PC-3 (cell line): ENCODE measurements at regions not wholly inside any gene's neighbourhood (a gene's known extent, or its start where the extent isn't known, plus 50 kb on each side); places are given as distances from the start of the nearest gene placed in this dataset.

ENCODE experiments used
- ATAC-seq: fragments of 200-7000 bp; cut with Tn5 transposase; 2 replicates; pipeline ENCODE4 v1.9.1; 2020; ENCODE audit warnings: mild to moderate bottlenecking, moderate library complexity
- BruUV-seq: library from RNA; stranded (reverse); fragments of 400-500 nt; replicated peaks from 2 replicates; lab custom pipeline; 2021; lab: Mats Ljungman, UMichigan
- CTCF ChIA-PET: fragments of 300-600 bp; sonication (Branson Sonifier 250); formaldehyde crosslinking; loops from one replicate; lab custom pipeline; 2022; ENCODE audit warnings: antibody characterized with exemption; lab: Charles Lee
- POLR2A ChIA-PET: fragments of 300-600 bp; sonication (Branson Sonifier 250); formaldehyde crosslinking; loops from one replicate; lab custom pipeline; 2022; ENCODE audit warnings: antibody characterized with exemption; ENCODE audit not compliant: unreplicated experiment; lab: Charles Lee
- DNase-seq: peaks from one replicate; pipeline ENCODE4 v3.0.0-alpha.2; 2015
- H2AFZ ChIP-seq: fragments of 300-600 bp; sonication (generic); 2 replicates; pipeline ENCODE4 v1.6.0; 2016; ENCODE audit warnings: antibody characterized with exemption, low read length
- H3F3A ChIP-seq: fragments of 300-600 bp; sonication (generic); one replicate; pipeline ENCODE4 v1.6.0; 2017; ENCODE audit warnings: antibody characterized with exemption, low read length, control low read depth, mild to moderate bottlenecking; ENCODE audit not compliant: unreplicated experiment
- H3K27ac ChIP-seq: fragments of 300-600 bp; sonication (generic); 2 replicates; pipeline ENCODE4 v1.5.1; 2016; ENCODE audit warnings: mild to moderate bottlenecking, low read length
- H3K27me3 ChIP-seq: fragments of 300-600 bp; sonication (generic); 2 replicates; pipeline ENCODE4 v1.6.1; 2016; ENCODE audit warnings: low read length, mixed read lengths
- H3K36me3 ChIP-seq: fragments of 300-600 bp; sonication (generic); 2 replicates; pipeline ENCODE4 v1.6.1; 2016; ENCODE audit warnings: low read depth, mixed run types, low read length, mixed read lengths
- H3K4me1 ChIP-seq: fragments of 300-600 bp; sonication (generic); 2 replicates; pipeline ENCODE4 v1.5.1; 2016; ENCODE audit warnings: low read length; ENCODE audit not compliant: insufficient read depth
- H3K4me2 ChIP-seq: fragments of 300-600 bp; sonication (generic); 2 replicates; pipeline ENCODE4 v1.6.0; 2016; ENCODE audit warnings: low read length
- H3K4me3 ChIP-seq: fragments of 300-600 bp; sonication (generic); 2 replicates; pipeline ENCODE4 v1.5.1; 2016; ENCODE audit warnings: mild to moderate bottlenecking, low read length, mixed read lengths
- H3K79me2 ChIP-seq: fragments of 300-600 bp; sonication (generic); 2 replicates; pipeline ENCODE4 v1.6.1; 2017; ENCODE audit warnings: low read length, mixed read lengths
- H3K9ac ChIP-seq: fragments of 300-600 bp; sonication (generic); 2 replicates; pipeline ENCODE4 v1.6.0; 2016; ENCODE audit warnings: mild to moderate bottlenecking, low read length
- H3K9me2 ChIP-seq: fragments of 300-600 bp; sonication (generic); replicated peaks from 2 replicates; pipeline ENCODE4 v1.6.1; 2016; ENCODE audit warnings: mixed run types, low read length, mixed read lengths
- H3K9me3 ChIP-seq: fragments of 300-600 bp; sonication (generic); 2 replicates; pipeline ENCODE4 v1.6.1; 2016; ENCODE audit warnings: low read length, mixed read lengths
- H4K20me1 ChIP-seq: fragments of 300-600 bp; sonication (generic); 2 replicates; pipeline ENCODE4 v1.6.1; 2016; ENCODE audit warnings: low read length, mixed read lengths
- EZH2 ChIP-seq: fragments of 300-600 bp; sonication (generic); IDR thresholded peaks from one replicate; pipeline ENCODE4 v1.6.1; 2017; ENCODE audit warnings: antibody characterized with exemption, mild to moderate bottlenecking, low read length; ENCODE audit not compliant: unreplicated experiment
- EZH2phosphoT487 ChIP-seq: fragments of 300-600 bp; sonication (generic); IDR thresholded peaks from 2 replicates; pipeline ENCODE4 v1.6.1; 2018; ENCODE audit warnings: mild to moderate bottlenecking, antibody characterized with exemption, low read length, borderline replicate concordance
- intact Hi-C: fragments of 100-400 bp; cut with micrococcal nuclease; formaldehyde crosslinking; loops from 2 replicates; pipeline ENCODE4 v1.9.0; 2023
- TF ChIP-seq, protein P1 (sequence below): fragments of 300-600 bp; sonication (generic); conservative IDR thresholded peaks from 2 replicates; pipeline ENCODE4 v1.5.1; 2017; ENCODE audit warnings: antibody characterized with exemption, low read depth, mild to moderate bottlenecking, low read length

DNA sequence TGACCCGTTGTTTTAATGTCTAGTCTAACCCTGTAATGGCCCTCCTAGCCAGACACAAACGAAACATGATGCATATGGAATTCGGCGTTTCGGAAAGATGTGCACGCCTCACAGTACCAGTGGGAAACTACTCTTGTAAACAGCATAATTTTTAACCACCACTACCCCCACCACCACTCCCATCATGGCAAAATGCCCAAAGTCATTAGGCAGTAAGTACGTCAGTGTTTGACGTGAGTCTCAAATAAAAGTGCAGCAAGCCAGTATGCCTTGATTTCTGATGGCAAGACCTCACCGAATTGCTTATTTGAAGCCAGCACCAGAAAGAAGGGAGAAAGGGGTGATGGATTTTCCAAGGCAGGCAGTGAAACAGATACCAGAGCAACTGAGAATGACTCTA is 71.4 kb downstream of the ADRB2 start:
- no peaks in the 10 kb centered on the region for H3K4me1 ChIP-seq
- no peak overlapping the region for H3K27ac ChIP-seq
- TF ChIP-seq, protein P1, sequence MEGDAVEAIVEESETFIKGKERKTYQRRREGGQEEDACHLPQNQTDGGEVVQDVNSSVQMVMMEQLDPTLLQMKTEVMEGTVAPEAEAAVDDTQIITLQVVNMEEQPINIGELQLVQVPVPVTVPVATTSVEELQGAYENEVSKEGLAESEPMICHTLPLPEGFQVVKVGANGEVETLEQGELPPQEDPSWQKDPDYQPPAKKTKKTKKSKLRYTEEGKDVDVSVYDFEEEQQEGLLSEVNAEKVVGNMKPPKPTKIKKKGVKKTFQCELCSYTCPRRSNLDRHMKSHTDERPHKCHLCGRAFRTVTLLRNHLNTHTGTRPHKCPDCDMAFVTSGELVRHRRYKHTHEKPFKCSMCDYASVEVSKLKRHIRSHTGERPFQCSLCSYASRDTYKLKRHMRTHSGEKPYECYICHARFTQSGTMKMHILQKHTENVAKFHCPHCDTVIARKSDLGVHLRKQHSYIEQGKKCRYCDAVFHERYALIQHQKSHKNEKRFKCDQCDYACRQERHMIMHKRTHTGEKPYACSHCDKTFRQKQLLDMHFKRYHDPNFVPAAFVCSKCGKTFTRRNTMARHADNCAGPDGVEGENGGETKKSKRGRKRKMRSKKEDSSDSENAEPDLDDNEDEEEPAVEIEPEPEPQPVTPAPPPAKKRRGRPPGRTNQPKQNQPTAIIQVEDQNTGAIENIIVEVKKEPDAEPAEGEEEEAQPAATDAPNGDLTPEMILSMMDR, result no peak
- TF ChIP-seq EZH2phosphoT487 (no peak), EZH2 (no peak)
- H3K36me3 ChIP-seq, result no peaks in the 10 kb centered on the region
- intact Hi-C loops, result loop anchor here (5.0 kb wide), 1 partner anchor 46 kb away; no protein-coding TSS in a partner anchor
- no peaks in the 10 kb centered on the region for H3K9me3 ChIP-seq
- no peak overlapping the region for H3K9ac ChIP-seq
- CTCF ChIA-PET, result no interaction called here
- H3K9me2 ChIP-seq, result peaks cover 4% of the 10 kb centered on the region; the same call in 1 of the 2 replicates
- no peak overlapping the region for H2AFZ ChIP-seq
- no peaks in the 10 kb centered on the region for H3F3A ChIP-seq
- H3K4me3 ChIP-seq, result no peak overlapping the region
- no peaks in the 10 kb centered on the region for H4K20me1 ChIP-seq
- BruUV-seq, result no TSS peak
- no peak overlapping the region for H3K4me2 ChIP-seq
- DNase-seq (no peak), ATAC-seq (no peak)
- H3K79me2 ChIP-seq, result no peaks in the 10 kb centered on the region
- POLR2A ChIA-PET, result no interaction called here
- no peaks in the 10 kb centered on the region for H3K27me3 ChIP-seq

DNA sequence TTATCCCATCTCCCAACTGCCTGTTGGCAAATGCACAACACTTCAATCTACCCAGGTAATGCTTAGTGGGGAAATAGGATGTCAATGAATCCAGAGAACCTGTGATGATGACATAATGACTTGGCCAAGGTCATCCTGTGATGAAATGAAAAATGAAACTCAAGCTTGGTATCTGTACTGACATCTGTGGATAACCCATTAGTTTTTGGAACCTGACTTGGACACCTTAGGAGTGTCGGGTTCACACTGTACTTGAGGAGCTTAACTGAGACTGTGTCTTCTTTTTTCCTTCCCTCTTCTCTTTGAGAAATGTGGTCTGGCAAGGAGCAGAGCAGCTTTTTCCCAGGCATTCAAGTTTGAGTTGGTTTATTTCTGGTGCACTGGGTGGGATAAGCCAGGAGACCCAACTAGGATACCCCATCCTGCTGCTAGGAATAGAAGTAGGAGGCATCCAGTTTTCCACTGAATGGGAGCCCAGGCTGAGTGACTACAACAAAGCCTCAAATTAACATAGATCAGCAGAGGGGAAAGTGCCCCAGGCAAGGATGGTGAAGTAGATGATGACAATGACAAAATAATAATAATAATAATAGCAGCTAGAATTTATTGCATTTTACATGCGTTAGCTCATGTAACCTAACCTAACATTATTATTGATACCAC is 72.1 kb downstream of the ADRB2 start:
- intact Hi-C loops, result loop anchor here (5.0 kb wide), 1 partner anchor 46 kb away; no protein-coding TSS in a partner anchor
- ATAC-seq, result no peak
- CTCF ChIA-PET, result no interaction called here

More for the DNA sequence above, 72.1 kb downstream of the ADRB2 start:
- no peaks in the 10 kb centered on the region for H3K27me3 ChIP-seq
- H4K20me1 ChIP-seq, result no peaks in the 10 kb centered on the region
- TF ChIP-seq EZH2phosphoT487 (no peak), EZH2 (no peak)
- TF ChIP-seq, protein P1, result no peak
- H3K4me2 ChIP-seq, result no peak overlapping the region
- H3K4me3 ChIP-seq, result no peak overlapping the region
- POLR2A ChIA-PET, result no interaction called here
- no peaks in the 10 kb centered on the region for H3K9me3 ChIP-seq
- no peak overlapping the region for H3K27ac ChIP-seq
- H3K9me2 ChIP-seq, result peaks cover 1% of the 10 kb centered on the region; the same call in 1 of the 2 replicates
- no peak overlapping the region for H3K9ac ChIP-seq
- no peak for DNase-seq
- BruUV-seq, result no TSS peak
- no peaks in the 10 kb centered on the region for H3K36me3 ChIP-seq
- H3K4me1 ChIP-seq, result no peaks in the 10 kb centered on the region
- no peak overlapping the region for H2AFZ ChIP-seq
- no peaks in the 10 kb centered on the region for H3K79me2 ChIP-seq
- H3F3A ChIP-seq, result no peaks in the 10 kb centered on the region
